OCI-LY1 (cell line): ENCODE measurements at regions not wholly inside any gene's neighbourhood (a gene's known extent, or its start where the extent isn't known, plus 50 kb on each side); places are given as distances from the start of the nearest gene placed in this dataset.

Experiments used
- H2AFZ ChIP-seq: fragments of 200-600 bp; sonication (generic), shearing (Covaris generic); 2 replicates; pipeline ENCODE4 v1.6.0; 2014; ENCODE audit warnings: antibody characterized with exemption, mild to moderate bottlenecking, low read length
- H3F3A ChIP-seq: fragments of 200-600 bp; sonication (generic), shearing (Covaris generic); 2 replicates; pipeline ENCODE4 v1.6.0; 2014; ENCODE audit warnings: mild to moderate bottlenecking, antibody characterized with exemption, low read length, moderate library complexity; ENCODE audit not compliant: insufficient read depth
- H3K27ac ChIP-seq: fragments of 200-600 bp; sonication (generic); 2 replicates; pipeline ENCODE4 v1.5.1; 2014; ENCODE audit warnings: low read length, mixed run types, mild to moderate bottlenecking, low read depth; ENCODE audit not compliant: poor library complexity, severe bottlenecking
- H3K27me3 ChIP-seq: fragments of 200-600 bp; sonication (generic); 2 replicates; pipeline ENCODE4 v1.6.0; 2014; ENCODE audit warnings: antibody characterized with exemption, mild to moderate bottlenecking, low read length, moderate library complexity; ENCODE audit not compliant: insufficient read depth
- H3K36me3 ChIP-seq: fragments of 200-600 bp; sonication (generic); 2 replicates; pipeline ENCODE4 v1.6.1; 2014; ENCODE audit warnings: mild to moderate bottlenecking, antibody characterized with exemption, low read length, moderate library complexity, mixed read lengths; ENCODE audit not compliant: insufficient read depth
- H3K4me1 ChIP-seq: fragments of 200-600 bp; sonication (generic); 2 replicates; pipeline ENCODE4 v1.5.1; 2014; ENCODE audit warnings: mild to moderate bottlenecking, low read length, moderate library complexity; ENCODE audit not compliant: insufficient read depth, severe bottlenecking
- H3K4me2 ChIP-seq: fragments of 200-600 bp; sonication (generic), shearing (Covaris generic); 2 replicates; pipeline ENCODE4 v1.6.1; 2014; ENCODE audit warnings: low read length
- H3K4me3 ChIP-seq: fragments of 200-600 bp; sonication (generic); 2 replicates; pipeline ENCODE4 v1.5.1; 2014; ENCODE audit warnings: low read length, low read depth, mild to moderate bottlenecking, mixed read lengths; ENCODE audit not compliant: poor library complexity, severe bottlenecking
- H3K79me2 ChIP-seq: fragments of 200-600 bp; shearing (Covaris generic); 2 replicates; pipeline ENCODE4 v1.6.1; 2016; ENCODE audit warnings: mixed run types, low read length, mixed read lengths; ENCODE audit not compliant: insufficient read depth
- H3K9ac ChIP-seq: fragments of 200-600 bp; sonication (generic), shearing (Covaris generic); 2 replicates; pipeline ENCODE4 v1.6.1; 2014; ENCODE audit warnings: mild to moderate bottlenecking, low read length, mixed read lengths
- H3K9me2 ChIP-seq: fragments of 200-600 bp; sonication (generic), shearing (Covaris generic); 2 replicates; pipeline ENCODE4 v1.6.1; 2014; ENCODE audit warnings: low read depth, mild to moderate bottlenecking, low read length, mixed read lengths
- H3K9me3 ChIP-seq: fragments of 200-600 bp; shearing (Covaris generic); 2 replicates; pipeline ENCODE4 v1.6.1; 2014; ENCODE audit warnings: low read length, mixed read lengths
- H4K20me1 ChIP-seq: fragments of 200-600 bp; sonication (generic), shearing (Covaris generic); 2 replicates; pipeline ENCODE4 v1.6.0; 2016; ENCODE audit warnings: mild to moderate bottlenecking, low read length; ENCODE audit not compliant: insufficient read depth
- CTCF ChIP-seq: fragments of 200-600 bp; sonication (generic), shearing (Covaris generic); IDR thresholded peaks from 2 replicates; pipeline ENCODE4 v1.5.1; 2017; ENCODE audit warnings: mild to moderate bottlenecking, antibody characterized with exemption, low read length, moderate library complexity, mixed read lengths
- EZH2 ChIP-seq: fragments of 200-600 bp; sonication (generic), shearing (Covaris generic); IDR thresholded peaks from 2 replicates; pipeline ENCODE4 v1.8.0; 2017; ENCODE audit warnings: borderline replicate concordance, mixed run types, mild to moderate bottlenecking, antibody characterized with exemption, low read length, moderate library complexity, mixed read lengths

GRCh38 chr5:74288448-74289108 lies 351.9 kb downstream of the ENC1 start:
- H3K36me3 ChIP-seq, result no peaks in the 10 kb centered on the region
- H3K9ac ChIP-seq, result no peak overlapping the region
- H3F3A ChIP-seq, result no peaks in the 10 kb centered on the region
- no peaks in the 10 kb centered on the region for H3K9me3 ChIP-seq
- no peaks in the 10 kb centered on the region for H3K79me2 ChIP-seq
- H3K27me3 ChIP-seq, result no peaks in the 10 kb centered on the region
- H3K27ac ChIP-seq, result no peak overlapping the region
- H2AFZ ChIP-seq, result no peak overlapping the region
- H3K4me1 ChIP-seq, result no peaks in the 10 kb centered on the region
- H4K20me1 ChIP-seq, result no peaks in the 10 kb centered on the region
- no peak overlapping the region for H3K4me3 ChIP-seq
- no peak overlapping the region for H3K4me2 ChIP-seq
- H3K9me2 ChIP-seq, result no peaks in the 10 kb centered on the region
- no peak for TF ChIP-seq EZH2
- no peak for TF ChIP-seq CTCF

- Histone ChIP-seq H3K4me2 (no peak overlapping the region), H3K27me3 (no peaks in the 10 kb centered on the region), H3K4me3 (no peak overlapping the region), H3K9me2 (no peaks in the 10 kb centered on the region), H3K36me3 (no peaks in the 10 kb centered on the region), H2AFZ (no peak overlapping the region), H3K4me1 (no peaks in the 10 kb centered on the region), H3K9me3 (no peaks in the 10 kb centered on the region), H3K27ac (no peak overlapping the region), H3K79me2 (no peaks in the 10 kb centered on the region), H4K20me1 (no peaks in the 10 kb centered on the region), H3K9ac (no peak overlapping the region), H3F3A (no peaks in the 10 kb centered on the region)
- TF ChIP-seq EZH2 (no peak), CTCF (no peak)
These were observed 352.5 kb downstream of the ENC1 start for GRCh38 chr5:74288038-74288437.

GRCh38 chr5:74286734-74287695 lies 353.5 kb downstream of the ENC1 start:
- Histone ChIP-seq H3K9me2 (no peaks in the 10 kb centered on the region), H3K27me3 (no peaks in the 10 kb centered on the region)

More at GRCh38 chr5:74286734-74287695, 353.5 kb downstream of the ENC1 start:
- no peaks in the 10 kb centered on the region for H3K79me2 ChIP-seq
- no peak overlapping the region for H3K4me2 ChIP-seq
- H3K27ac ChIP-seq, result no peak overlapping the region
- no peaks in the 10 kb centered on the region for H3K4me1 ChIP-seq
- H3F3A ChIP-seq, result no peaks in the 10 kb centered on the region
- H2AFZ ChIP-seq, result no peak overlapping the region
- no peaks in the 10 kb centered on the region for H3K9me3 ChIP-seq
- no peaks in the 10 kb centered on the region for H4K20me1 ChIP-seq
- no peaks in the 10 kb centered on the region for H3K36me3 ChIP-seq
- H3K4me3 ChIP-seq, result no peak overlapping the region
- TF ChIP-seq CTCF, result no peak
- no peak for TF ChIP-seq EZH2
- no peak overlapping the region for H3K9ac ChIP-seq
